ENCODE measurements at regions not wholly inside any gene's neighbourhood (a gene's known extent, or its start where the extent isn't known, plus 50 kb on each side); places are given as distances from the start of the nearest gene placed in this dataset.

DNA sequence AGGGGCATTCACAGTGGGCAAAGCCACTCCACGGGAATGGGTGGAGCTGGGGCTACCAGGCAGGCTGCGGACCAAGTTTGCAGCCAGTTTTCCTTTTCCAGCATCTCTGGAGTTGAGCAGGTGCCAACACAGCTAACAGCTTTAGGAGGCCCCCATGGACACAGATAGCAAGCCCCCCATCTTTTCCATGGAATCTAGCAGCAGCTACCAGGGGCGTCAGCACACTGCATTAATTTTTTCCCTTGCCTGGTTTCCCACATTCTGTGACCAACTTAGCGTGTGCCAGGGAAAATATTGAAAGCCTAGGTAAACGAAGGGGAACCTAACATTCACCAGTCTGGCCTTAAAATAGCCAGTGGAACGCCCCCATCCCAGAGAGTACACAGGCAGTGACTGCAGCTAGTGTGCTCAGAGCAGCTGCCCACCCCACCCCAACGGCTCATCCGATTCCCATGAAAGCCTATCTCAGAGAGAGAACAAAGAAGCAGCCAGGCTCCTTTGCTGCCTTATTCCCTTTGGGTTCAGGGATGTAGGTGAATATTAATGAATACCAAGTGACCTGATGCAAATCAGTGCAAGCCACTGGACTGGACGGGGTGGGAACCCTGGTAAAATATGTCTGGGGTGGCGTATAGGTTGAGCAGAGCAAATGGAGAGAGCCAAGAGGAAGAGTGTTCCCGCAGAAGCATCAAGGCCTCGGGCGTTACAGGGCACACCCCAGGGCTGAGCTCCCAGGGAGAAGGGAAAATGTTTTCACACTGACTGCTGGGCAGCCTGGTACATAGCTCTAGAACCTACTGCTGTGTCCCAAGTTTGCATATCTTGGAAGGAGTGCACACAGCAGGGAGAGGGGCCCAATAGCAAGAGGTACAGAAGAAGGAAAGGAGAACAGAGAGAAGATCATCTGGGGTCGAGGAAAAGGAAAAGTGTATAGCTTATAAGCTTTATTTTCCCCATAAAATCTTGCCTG, 73.9 kb upstream of the SOX9 start:
- no peak overlapping the region for H3K27ac ChIP-seq (ENCODE audit: low read depth, low read length, poor library complexity, severe bottlenecking)
- H3K9me3 ChIP-seq (ENCODE audit: low read depth, low read length, poor library complexity, severe bottlenecking): no peaks in the 10 kb centered on the region
- TF ChIP-seq, protein P1, sequence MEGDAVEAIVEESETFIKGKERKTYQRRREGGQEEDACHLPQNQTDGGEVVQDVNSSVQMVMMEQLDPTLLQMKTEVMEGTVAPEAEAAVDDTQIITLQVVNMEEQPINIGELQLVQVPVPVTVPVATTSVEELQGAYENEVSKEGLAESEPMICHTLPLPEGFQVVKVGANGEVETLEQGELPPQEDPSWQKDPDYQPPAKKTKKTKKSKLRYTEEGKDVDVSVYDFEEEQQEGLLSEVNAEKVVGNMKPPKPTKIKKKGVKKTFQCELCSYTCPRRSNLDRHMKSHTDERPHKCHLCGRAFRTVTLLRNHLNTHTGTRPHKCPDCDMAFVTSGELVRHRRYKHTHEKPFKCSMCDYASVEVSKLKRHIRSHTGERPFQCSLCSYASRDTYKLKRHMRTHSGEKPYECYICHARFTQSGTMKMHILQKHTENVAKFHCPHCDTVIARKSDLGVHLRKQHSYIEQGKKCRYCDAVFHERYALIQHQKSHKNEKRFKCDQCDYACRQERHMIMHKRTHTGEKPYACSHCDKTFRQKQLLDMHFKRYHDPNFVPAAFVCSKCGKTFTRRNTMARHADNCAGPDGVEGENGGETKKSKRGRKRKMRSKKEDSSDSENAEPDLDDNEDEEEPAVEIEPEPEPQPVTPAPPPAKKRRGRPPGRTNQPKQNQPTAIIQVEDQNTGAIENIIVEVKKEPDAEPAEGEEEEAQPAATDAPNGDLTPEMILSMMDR (conservative IDR thresholded peaks at IDR 0.05; ENCODE audit: low read depth, low read length): no peak
- TF ChIP-seq EZH2 (IDR thresholded peaks at IDR 0.05; ENCODE audit: borderline replicate concordance, low read depth, low read length, poor library complexity, severe bottlenecking): no peak
- ChIA-PET POLR2A (ENCODE audit: low non-redundant PET) (no interaction called here), CTCF (no interaction called here)
- no peaks in the 10 kb centered on the region for H3K27me3 ChIP-seq (replicated peaks; ENCODE audit: insufficient read depth, low read depth, low read length, poor library complexity)
- intact Hi-C loops (cut with micrococcal nuclease; ENCODE audit: unreplicated experiment): no loop called here
- H3K4me3 ChIP-seq (ENCODE audit: low read depth, low read length, poor library complexity, severe bottlenecking): no peak overlapping the region
- H3K36me3 ChIP-seq (ENCODE audit: insufficient read depth, low read length, poor library complexity, severe bottlenecking): no peaks in the 10 kb centered on the region
- H3K4me1 ChIP-seq (ENCODE audit: insufficient read depth, low read length, poor library complexity, severe bottlenecking): no peaks in the 10 kb centered on the region
- no TSS peak for BruUV-seq (replicated peaks)
- no peak for DNase-seq (ENCODE audit: low spot score)

DNA sequence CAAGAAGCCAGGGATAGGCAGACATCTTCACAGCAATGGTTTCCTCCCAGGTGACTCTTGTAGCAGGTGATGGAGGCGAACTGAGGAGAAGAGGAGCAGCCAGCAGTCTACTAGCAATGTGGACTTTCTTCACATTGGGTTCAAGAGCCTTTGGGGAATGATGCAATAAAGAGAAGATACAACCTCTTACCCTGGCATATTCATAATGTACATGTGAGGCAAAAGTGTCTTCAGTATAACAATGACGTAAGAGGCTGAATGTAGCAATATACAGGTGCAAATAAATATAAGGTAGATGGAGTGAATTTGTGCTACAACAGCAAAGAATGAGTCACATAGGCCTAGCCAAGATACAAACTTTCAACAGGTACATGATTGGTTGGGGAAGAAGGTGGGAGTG, 70.9 kb upstream of the SOX9 start:
- Histone ChIP-seq H3K4me1 (ENCODE audit: insufficient read depth, low read length, poor library complexity, severe bottlenecking) (no peaks in the 10 kb centered on the region), H3K27me3 (replicated peaks; ENCODE audit: insufficient read depth, low read depth, low read length, poor library complexity) (no peaks in the 10 kb centered on the region), H3K4me3 (ENCODE audit: low read depth, low read length, poor library complexity, severe bottlenecking) (no peak overlapping the region), H3K9me3 (ENCODE audit: low read depth, low read length, poor library complexity, severe bottlenecking) (no peaks in the 10 kb centered on the region), H3K36me3 (ENCODE audit: insufficient read depth, low read length, poor library complexity, severe bottlenecking) (no peaks in the 10 kb centered on the region), H3K27ac (ENCODE audit: low read depth, low read length, poor library complexity, severe bottlenecking) (no peak overlapping the region)
- TF ChIP-seq EZH2 (IDR thresholded peaks at IDR 0.05; ENCODE audit: borderline replicate concordance, low read depth, low read length, poor library complexity, severe bottlenecking): no peak
- TF ChIP-seq, protein P1 (conservative IDR thresholded peaks at IDR 0.05; ENCODE audit: low read depth, low read length): no peak
- POLR2A ChIA-PET (ENCODE audit: low non-redundant PET): no interaction called here
- DNase-seq (ENCODE audit: low spot score): no peak
- intact Hi-C loops (cut with micrococcal nuclease; ENCODE audit: unreplicated experiment): no loop called here
- no TSS peak for BruUV-seq (replicated peaks)
- CTCF ChIA-PET: no interaction called here

DNA sequence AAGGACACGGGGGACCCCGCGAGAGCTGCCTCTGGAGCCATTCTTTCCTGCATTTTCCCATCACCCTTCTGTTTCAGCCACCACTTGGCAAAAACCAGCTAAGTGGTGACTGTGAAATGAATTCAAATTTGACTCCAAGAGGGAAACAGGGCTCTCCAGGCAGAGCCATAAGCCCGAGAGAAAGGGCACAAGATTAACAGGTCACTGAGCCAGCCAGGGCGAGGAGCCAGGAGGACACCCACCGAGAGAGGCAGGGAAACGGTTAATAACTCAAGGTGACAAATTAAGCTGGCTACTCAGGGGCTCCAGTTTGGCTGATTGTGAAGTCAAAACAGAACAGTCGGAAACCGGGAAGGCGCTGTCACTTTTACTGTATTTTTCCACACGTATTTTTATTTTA, 67.8 kb upstream of the SOX9 start:
- no TSS peak for BruUV-seq (replicated peaks)
- no peak for TF ChIP-seq EZH2 (IDR thresholded peaks at IDR 0.05; ENCODE audit: borderline replicate concordance, low read depth, low read length, poor library complexity, severe bottlenecking)
- TF ChIP-seq, protein P1 (conservative IDR thresholded peaks at IDR 0.05; ENCODE audit: low read depth, low read length): no peak
- ChIA-PET POLR2A (ENCODE audit: low non-redundant PET) (no interaction called here), CTCF (no interaction called here)
- Histone ChIP-seq H3K36me3 (ENCODE audit: insufficient read depth, low read length, poor library complexity, severe bottlenecking) (no peaks in the 10 kb centered on the region), H3K9me3 (ENCODE audit: low read depth, low read length, poor library complexity, severe bottlenecking) (no peaks in the 10 kb centered on the region), H3K27me3 (replicated peaks; ENCODE audit: insufficient read depth, low read depth, low read length, poor library complexity) (no peaks in the 10 kb centered on the region), H3K27ac (ENCODE audit: low read depth, low read length, poor library complexity, severe bottlenecking) (no peak overlapping the region), H3K4me1 (ENCODE audit: insufficient read depth, low read length, poor library complexity, severe bottlenecking) (no peaks in the 10 kb centered on the region), H3K4me3 (ENCODE audit: low read depth, low read length, poor library complexity, severe bottlenecking) (no peak overlapping the region)
- DNase-seq (ENCODE audit: low spot score): no peak
- intact Hi-C loops (cut with micrococcal nuclease; ENCODE audit: unreplicated experiment): no loop called here
